ENCODE measurements at regions not wholly inside any gene's neighbourhood (a gene's known extent, or its start where the extent isn't known, plus 50 kb on each side); places are given as distances from the start of the nearest gene placed in this dataset.
"Not testable (repeated sequence)": the region's sequence is repeated elsewhere in the genome, so short reads cannot be mapped to it uniquely, and the experiment has no call there.

- TF ChIP-seq JUN (IDR thresholded peaks at IDR 0.05; ENCODE audit: low read depth, low read length) (no peak), BRCA1 (IDR thresholded peaks at IDR 0.05; ENCODE audit: low read depth, low read length) (no peak)
These were observed 117.1 kb upstream of the CHD1 start (continued) for GRCh38 chr5:99045871-99046270.

GRCh38 chr5:99043257-99043656 is 114.5 kb upstream of the CHD1 start:
- H2BK15ac ChIP-seq (ENCODE audit: low read length); H3K4ac ChIP-seq (replicated peaks; ENCODE audit: insufficient read length, low read depth, low read length); H3K79me2 ChIP-seq (ENCODE audit: control insufficient read depth in 1 of 2, insufficient read depth in 2 of 2, low read length in 2 of 2); H2BK12ac ChIP-seq (ENCODE audit: low read depth, low read length); H3K79me1 ChIP-seq (ENCODE audit: low read depth, low read length); POLR2A ChIA-PET (ENCODE audit: partially characterized antibody); H4K8ac ChIP-seq (ENCODE audit: extremely low read depth, insufficient read depth, low read length); H3K27ac ChIP-seq (ENCODE audit: low read depth, low read length); H3K14ac ChIP-seq (ENCODE audit: insufficient read length); H3K23ac ChIP-seq (ENCODE audit: insufficient read length); H4K91ac ChIP-seq (replicated peaks; ENCODE audit: insufficient read length, low read length); H3K56ac ChIP-seq (replicated peaks; ENCODE audit: insufficient read length, low read depth, low read length); H2BK120ac ChIP-seq (replicated peaks; ENCODE audit: low read depth, low read length); H2AFZ ChIP-seq (ENCODE audit: low read length); H4K5ac ChIP-seq (ENCODE audit: insufficient read length, low read depth, low read length); H3K18ac ChIP-seq (ENCODE audit: extremely low read depth, low read length); H3K9me3 ChIP-seq (ENCODE audit: insufficient read depth in 2 of 2, low read depth in 1 of 2, low read length in 1 of 2); H2BK5ac ChIP-seq (ENCODE audit: low read depth, low read length); H3K4me1 ChIP-seq (replicated peaks in 1 of 4; ENCODE audit: control insufficient read depth in 3 of 4, insufficient read depth in 4 of 4, low read length in 3 of 4); H3K36me3 ChIP-seq (ENCODE audit: control insufficient read depth in 2 of 4, insufficient read depth in 4 of 4, low read length in 3 of 4); H2BK20ac ChIP-seq (ENCODE audit: low read length); DNase-seq (ENCODE audit: low read depth in 1 of 2, low spot score in 2 of 2); H3K27me3 ChIP-seq (replicated peaks in 1 of 4; ENCODE audit: control insufficient read depth in 3 of 4, extremely low read depth in 1 of 4, insufficient read depth in 3 of 4, low read length in 3 of 4); H2AK5ac ChIP-seq (ENCODE audit: low read depth, low read length); H4K20me1 ChIP-seq (replicated peaks in 1 of 2; ENCODE audit: control insufficient read depth in 1 of 2, insufficient read depth in 2 of 2, low read length in 2 of 2); H3K23me2 ChIP-seq (ENCODE audit: low read depth, low read length); FAIRE-seq; H3K9ac ChIP-seq (replicated peaks in 1 of 4; ENCODE audit: extremely low read depth in 1 of 4, low read depth in 3 of 4, low read length in 3 of 4); H3K4me2 ChIP-seq (ENCODE audit: insufficient read depth in 1 of 2, low read depth in 2 of 2, low read length in 2 of 2); H3K4me3 ChIP-seq (ENCODE audit: extremely low read depth in 1 of 4, insufficient read depth in 2 of 4, low read depth in 3 of 4, low read length in 4 of 4): not testable (repeated sequence)
- CTCF ChIA-PET (ENCODE audit: partially characterized antibody): interaction anchor here (1.1 kb wide), 1 partner anchor 11 kb away, joined by 5 read pairs; no protein-coding TSS in a partner anchor
- 58% methylated on average over 5 of the region's 6 CpGs; no CpG with 5 or more reads in 1 of the 2 experiments for WGBS, 2 experiments (ENCODE audit: extremely low coverage in 1 of 2, insufficient coverage in 1 of 2, insufficient read length in 1 of 2, insufficient replicate concordance in 2 of 2, low coverage in 1 of 2, low lambda C conversion rate in 2 of 2, missing lambda C conversion rate in 1 of 2)

Measured in H1 (cell line).